RWPE1 (cell line): ENCODE measurements at regions not wholly inside any gene's neighbourhood (a gene's known extent, or its start where the extent isn't known, plus 50 kb on each side); places are given as distances from the start of the nearest gene placed in this dataset.

Experiments
- CTCF ChIA-PET: fragments of 350-600 bp; sonication (Branson Sonifier 250); formaldehyde crosslinking; extraction: SDS; loops from one replicate; lab custom pipeline; 2021; lab: Yijun Ruan, JAX
- POLR2A ChIA-PET: fragments of 400-600 bp; formaldehyde crosslinking; extraction: SDS; loops from one replicate; lab custom pipeline; 2020; ENCODE audit warnings: antibody characterized with exemption; ENCODE audit not compliant: low non-redundant PET; lab: Yijun Ruan, JAX
- DNase-seq: peaks from one replicate; pipeline ENCODE4 v3.0.0; 2012; ENCODE audit warnings: low spot score
- H3K27ac ChIP-seq: fragments of 450-650 bp; 2 replicates; pipeline ENCODE4 v1.5.1; 2017
- CTCF ChIP-seq: fragments of 450-650 bp; conservative IDR thresholded peaks from 2 replicates; pipeline ENCODE4 v1.5.1; 2017; ENCODE audit warnings: low read depth, mild to moderate bottlenecking

GRCh38 chr9:118533850-118534249, 829.6 kb downstream of the TLR4 start:
- no peak for TF ChIP-seq CTCF
- ChIA-PET CTCF (no interaction called here), POLR2A (no interaction called here)
- H3K27ac ChIP-seq: no peak overlapping the region
- DNase-seq: no peak

- POLR2A ChIA-PET: no interaction called here
- TF ChIP-seq CTCF: no peak
- CTCF ChIA-PET: no interaction called here
- no peak for DNase-seq
- H3K27ac ChIP-seq: no peak overlapping the region
Observed at GRCh38 chr9:118536153-118536552, 832.0 kb downstream of the TLR4 start.

GRCh38 chr9:118538959-118539358, 830.3 kb downstream of the BRINP1 start:
- H3K27ac ChIP-seq: no peak overlapping the region
- CTCF ChIA-PET: no interaction called here
- TF ChIP-seq CTCF: no peak
- no peak for DNase-seq
- POLR2A ChIA-PET: no interaction called here

- DNase-seq: no peak
- no peak overlapping the region for H3K27ac ChIP-seq
- POLR2A ChIA-PET: no interaction called here
- no peak for TF ChIP-seq CTCF
- CTCF ChIA-PET: no interaction called here
Observed at GRCh38 chr9:118553465-118553864, 815.8 kb downstream of the BRINP1 start.

- no peak for TF ChIP-seq CTCF
- ChIA-PET CTCF (interaction anchor here (0.7 kb wide), 1 partner anchor 750 kb away, joined by 4 read pairs; no protein-coding TSS in a partner anchor), POLR2A (no interaction called here)
- DNase-seq: no peak
- H3K27ac ChIP-seq: no peak overlapping the region
Observed at GRCh38 chr9:118554987-118555386, 814.2 kb downstream of the BRINP1 start.

GRCh38 chr9:118558026-118558425, 811.2 kb downstream of the BRINP1 start:
- H3K27ac ChIP-seq: no peak overlapping the region

More at GRCh38 chr9:118558026-118558425, 811.2 kb downstream of the BRINP1 start:
- DNase-seq: no peak
- POLR2A ChIA-PET: no interaction called here
- CTCF ChIA-PET: no interaction called here
- TF ChIP-seq CTCF: no peak
